VCaP (cell line): ENCODE measurements at regions not wholly inside any gene's neighbourhood (a gene's known extent, or its start where the extent isn't known, plus 50 kb on each side); places are given as distances from the start of the nearest gene placed in this dataset.
A peak's percentile ranks its signal among the peaks of the same experiment; 100 is the strongest.

Source experiments
- H3K27ac ChIP-seq: fragments of 450-650 bp; 2 replicates; pipeline ENCODE4 v1.5.1; 2017
- CTCF ChIP-seq: fragments of 450-650 bp; conservative IDR thresholded peaks from 2 replicates; pipeline ENCODE4 v1.5.1; 2017; ENCODE audit warnings: mild to moderate bottlenecking, moderate library complexity

GRCh38 chr5:4523038-4523437 is 617.1 kb upstream of the ADAMTS16 start:
- no peak for TF ChIP-seq CTCF
- no peak overlapping the region for H3K27ac ChIP-seq

GRCh38 chr5:4531756-4532704 is 608.1 kb upstream of the ADAMTS16 start:
- no peak for TF ChIP-seq CTCF
- no peak overlapping the region for H3K27ac ChIP-seq

- no peak overlapping the region for H3K27ac ChIP-seq
- no peak for TF ChIP-seq CTCF
These were observed 607.4 kb upstream of the ADAMTS16 start for GRCh38 chr5:4532705-4533080.

- H3K27ac ChIP-seq: no peak overlapping the region
- no peak for TF ChIP-seq CTCF
These were observed 606.5 kb upstream of the ADAMTS16 start for GRCh38 chr5:4533457-4534105.

- no peak overlapping the region for H3K27ac ChIP-seq
- TF ChIP-seq CTCF: no peak
These were observed 602.6 kb upstream of the ADAMTS16 start for GRCh38 chr5:4537489-4537888.

- peak overlapping the region; percentile 82; the same call in 1 of the 2 replicates for H3K27ac ChIP-seq
- TF ChIP-seq CTCF: no peak
These were observed 599.6 kb upstream of the ADAMTS16 start for GRCh38 chr5:4540375-4541173.

GRCh38 chr5:4541334-4541733 is 598.8 kb upstream of the ADAMTS16 start:
- no peak for TF ChIP-seq CTCF
- H3K27ac ChIP-seq: peak overlapping the region; percentile 82
